ENCODE measurements at regions not wholly inside any gene's neighbourhood (a gene's known extent, or its start where the extent isn't known, plus 50 kb on each side); places are given as distances from the start of the nearest gene placed in this dataset.

DNA sequence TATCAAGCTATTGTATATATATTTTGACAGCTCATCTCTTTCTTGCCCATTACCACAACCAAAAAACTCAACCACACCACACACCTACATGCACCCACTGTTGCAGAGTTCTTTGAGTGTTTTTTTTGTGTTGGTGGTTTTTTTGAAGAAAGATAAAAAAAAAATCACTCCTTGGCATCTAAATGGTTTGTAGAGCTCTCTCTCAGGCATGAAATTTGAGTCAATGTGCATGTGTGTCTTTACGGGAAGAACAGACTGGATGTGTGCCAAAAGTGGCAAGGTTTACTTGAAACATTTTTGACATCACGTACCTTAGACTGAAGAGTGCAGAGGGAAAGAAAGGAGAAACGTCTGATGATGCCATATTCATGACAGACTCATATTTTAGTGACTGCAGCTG lies 154.2 kb downstream of the FHIP1A start:
- POLR2A ChIA-PET = no interaction called here
- Mint-ChIP-seq H3K36me3 (ENCODE audit: low read depth) (no peaks in the 10 kb centered on the region), H3K27ac (no peak overlapping the region), H3K4me1 (ENCODE audit: low read depth) (peaks cover 4% of the 10 kb centered on the region), H3K9me3 (no peaks in the 10 kb centered on the region), H3K27me3 (peaks cover 25% of the 10 kb centered on the region), H3K4me3 (no peak overlapping the region)
- TF ChIP-seq, protein P1, sequence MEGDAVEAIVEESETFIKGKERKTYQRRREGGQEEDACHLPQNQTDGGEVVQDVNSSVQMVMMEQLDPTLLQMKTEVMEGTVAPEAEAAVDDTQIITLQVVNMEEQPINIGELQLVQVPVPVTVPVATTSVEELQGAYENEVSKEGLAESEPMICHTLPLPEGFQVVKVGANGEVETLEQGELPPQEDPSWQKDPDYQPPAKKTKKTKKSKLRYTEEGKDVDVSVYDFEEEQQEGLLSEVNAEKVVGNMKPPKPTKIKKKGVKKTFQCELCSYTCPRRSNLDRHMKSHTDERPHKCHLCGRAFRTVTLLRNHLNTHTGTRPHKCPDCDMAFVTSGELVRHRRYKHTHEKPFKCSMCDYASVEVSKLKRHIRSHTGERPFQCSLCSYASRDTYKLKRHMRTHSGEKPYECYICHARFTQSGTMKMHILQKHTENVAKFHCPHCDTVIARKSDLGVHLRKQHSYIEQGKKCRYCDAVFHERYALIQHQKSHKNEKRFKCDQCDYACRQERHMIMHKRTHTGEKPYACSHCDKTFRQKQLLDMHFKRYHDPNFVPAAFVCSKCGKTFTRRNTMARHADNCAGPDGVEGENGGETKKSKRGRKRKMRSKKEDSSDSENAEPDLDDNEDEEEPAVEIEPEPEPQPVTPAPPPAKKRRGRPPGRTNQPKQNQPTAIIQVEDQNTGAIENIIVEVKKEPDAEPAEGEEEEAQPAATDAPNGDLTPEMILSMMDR (IDR thresholded peaks at IDR 0.05) = no peak
- peak; percentile 4 for DNase-seq
- CTCF ChIA-PET = no interaction called here
- ATAC-seq = no peak
- intact Hi-C loops (cut with micrococcal nuclease) = no loop called here

DNA sequence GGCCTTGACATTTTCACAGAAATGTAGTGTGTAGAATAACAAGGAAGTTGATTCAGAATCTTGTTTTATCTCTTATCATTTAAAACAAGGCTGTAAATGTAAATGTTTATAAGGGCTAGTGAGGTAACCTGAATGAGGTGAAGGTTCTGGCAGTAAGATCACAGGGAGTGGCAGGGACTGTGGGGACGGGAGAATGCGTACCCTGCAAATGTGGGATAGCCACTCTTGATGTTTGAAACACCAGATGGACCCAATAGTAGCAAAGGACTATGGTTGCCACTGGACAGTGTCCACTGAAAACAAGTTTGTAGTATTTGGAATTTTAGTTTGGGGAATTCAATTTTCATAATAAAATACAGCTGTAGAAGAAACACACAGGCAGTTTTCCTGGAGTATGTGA lies 155.3 kb downstream of the FHIP1A start:
- Mint-ChIP-seq H3K36me3 (ENCODE audit: low read depth) (no peaks in the 10 kb centered on the region), H3K4me3 (no peak overlapping the region), H3K27me3 (peaks cover 30% of the 10 kb centered on the region), H3K4me1 (ENCODE audit: low read depth) (peaks cover 4% of the 10 kb centered on the region), H3K9me3 (no peaks in the 10 kb centered on the region), H3K27ac (no peak overlapping the region)
- no peak for DNase-seq
- ChIA-PET CTCF (no interaction called here), POLR2A (no interaction called here)
- intact Hi-C loops (cut with micrococcal nuclease) = no loop called here
- TF ChIP-seq, protein P1 (IDR thresholded peaks at IDR 0.05) = no peak
- no peak for ATAC-seq

DNA sequence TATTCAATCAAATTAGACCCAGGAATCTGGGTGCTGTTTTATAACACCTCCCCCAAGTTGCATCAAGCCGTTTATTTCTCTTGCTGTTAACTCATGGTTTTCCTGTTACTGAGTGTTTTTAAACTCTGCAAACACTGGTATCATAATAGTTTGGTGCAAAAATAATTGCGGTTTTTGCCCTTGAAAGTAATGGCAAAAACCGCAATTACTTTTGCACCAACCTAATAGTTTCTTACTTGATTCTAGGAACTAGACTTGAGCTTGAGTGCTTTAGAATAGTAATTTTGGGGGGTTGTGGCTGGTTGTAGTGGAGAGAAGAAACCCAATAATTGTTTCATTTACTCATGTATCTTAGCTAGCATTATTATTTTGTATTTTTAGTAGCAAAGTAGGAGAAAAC lies 156.6 kb downstream of the FHIP1A start:
- peaks cover 33% of the 10 kb centered on the region for H3K27me3 Mint-ChIP-seq
- H3K27ac Mint-ChIP-seq = no peak overlapping the region
- intact Hi-C loops (cut with micrococcal nuclease) = no loop called here
- POLR2A ChIA-PET = no interaction called here
- H3K4me1 Mint-ChIP-seq (ENCODE audit: low read depth) = peaks cover 4% of the 10 kb centered on the region
- TF ChIP-seq, protein P1 (IDR thresholded peaks at IDR 0.05) = no peak
- CTCF ChIA-PET = interaction anchor here (0.9 kb wide), 1 partner anchor 228 kb away, joined by 3 read pairs; no protein-coding TSS in a partner anchor
- no peaks in the 10 kb centered on the region for H3K36me3 Mint-ChIP-seq (ENCODE audit: low read depth)
- no peak for DNase-seq
- no peak for ATAC-seq
- no peaks in the 10 kb centered on the region for H3K9me3 Mint-ChIP-seq
- H3K4me3 Mint-ChIP-seq = no peak overlapping the region

DNA sequence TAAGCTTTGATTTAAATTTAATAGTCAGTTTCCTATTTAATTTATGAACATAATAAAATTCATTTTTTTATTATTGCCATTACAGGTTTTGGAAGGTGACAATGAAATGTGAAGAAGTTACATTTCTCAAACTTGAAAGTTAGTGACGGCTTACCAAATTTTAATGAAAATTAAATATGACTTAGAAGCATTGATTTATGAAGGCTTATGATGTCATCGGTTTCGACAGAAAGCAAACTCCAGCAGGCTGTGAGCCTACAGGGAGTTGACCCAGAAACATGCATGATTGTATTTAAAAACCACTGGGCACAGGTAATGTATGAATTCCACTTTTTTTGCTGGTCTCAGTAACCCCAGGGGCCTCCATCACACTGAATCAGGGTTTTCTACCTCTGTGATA lies 157.1 kb downstream of the FHIP1A start:
- POLR2A ChIA-PET = no interaction called here
- H3K4me3 Mint-ChIP-seq = no peak overlapping the region
- TF ChIP-seq, protein P1 (IDR thresholded peaks at IDR 0.05) = no peak
- no peak overlapping the region for H3K27ac Mint-ChIP-seq
- CTCF ChIA-PET = interaction anchor here (0.9 kb wide), 1 partner anchor 228 kb away, joined by 3 read pairs; no protein-coding TSS in a partner anchor
- H3K36me3 Mint-ChIP-seq (ENCODE audit: low read depth) = no peaks in the 10 kb centered on the region
- intact Hi-C loops (cut with micrococcal nuclease) = no loop called here
- peaks cover 4% of the 10 kb centered on the region for H3K4me1 Mint-ChIP-seq (ENCODE audit: low read depth)
- H3K9me3 Mint-ChIP-seq = no peaks in the 10 kb centered on the region
- ATAC-seq (no peak), DNase-seq (no peak)
- H3K27me3 Mint-ChIP-seq = peaks cover 30% of the 10 kb centered on the region

DNA sequence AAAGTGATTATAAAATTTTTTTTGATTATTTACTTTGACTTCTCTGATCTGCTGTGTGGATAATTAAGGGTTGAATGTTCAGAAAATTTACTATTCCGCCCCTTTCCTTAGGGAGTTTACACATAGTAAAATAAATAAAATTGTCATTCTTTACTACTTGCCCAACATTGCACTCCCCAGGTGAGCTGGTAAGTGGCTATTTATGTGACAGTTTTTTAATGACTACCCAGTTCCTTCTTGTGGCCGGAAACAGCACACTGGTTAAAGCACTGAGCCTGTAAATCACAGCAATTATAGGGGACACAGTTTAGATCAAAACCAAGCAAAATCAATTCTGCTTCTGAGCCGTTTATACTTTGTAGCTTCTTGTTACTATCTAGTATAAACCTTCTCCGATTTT lies 158.1 kb downstream of the FHIP1A start:
- Mint-ChIP-seq H3K4me3 (no peak overlapping the region), H3K27me3 (peaks cover 28% of the 10 kb centered on the region), H3K36me3 (ENCODE audit: low read depth) (no peaks in the 10 kb centered on the region), H3K9me3 (no peaks in the 10 kb centered on the region), H3K4me1 (ENCODE audit: low read depth) (peaks cover 4% of the 10 kb centered on the region), H3K27ac (no peak overlapping the region)
- POLR2A ChIA-PET = no interaction called here
- TF ChIP-seq, protein P1 (IDR thresholded peaks at IDR 0.05) = no peak
- CTCF ChIA-PET = interaction anchor here (1.5 kb wide), 1 partner anchor 10 kb away, joined by 3 read pairs; no protein-coding TSS in a partner anchor
- intact Hi-C loops (cut with micrococcal nuclease) = no loop called here
- DNase-seq (no peak), ATAC-seq (no peak)
